ENCODE measurements at regions not wholly inside any gene's neighbourhood (a gene's known extent, or its start where the extent isn't known, plus 50 kb on each side); places are given as distances from the start of the nearest gene placed in this dataset.

GRCh38 chr12:76226397-76226796 is 121.8 kb downstream of the BBS10 start:
- Histone ChIP-seq H2AFZ (ENCODE audit: low read length) (no peak overlapping the region), H3K9ac (ENCODE audit: low read length) (no peak overlapping the region), H3K27me3 (ENCODE audit: low read length) (no peaks in the 10 kb centered on the region), H3K4me1 (ENCODE audit: low read length) (no peaks in the 10 kb centered on the region), H3K79me2 (ENCODE audit: low read length) (no peaks in the 10 kb centered on the region), H3K4me2 (ENCODE audit: low read depth, low read length, poor library complexity, severe bottlenecking) (no peak overlapping the region), H3K9me3 (ENCODE audit: low read length) (no peaks in the 10 kb centered on the region), H3K27ac (ENCODE audit: low read length) (no peak overlapping the region), H4K20me1 (ENCODE audit: insufficient read depth, low read depth, low read length) (no peaks in the 10 kb centered on the region), H3K4me3 (ENCODE audit: low read length) (no peak overlapping the region), H3K9me2 (replicated peaks; ENCODE audit: insufficient read depth, low read length) (no peaks in the 10 kb centered on the region), H3K36me3 (ENCODE audit: insufficient read depth, low read length) (no peaks in the 10 kb centered on the region)
- DNase-seq, result no peak

- H3K27me3 ChIP-seq (ENCODE audit: low read length), result no peaks in the 10 kb centered on the region
- no peak overlapping the region for H3K9ac ChIP-seq (ENCODE audit: low read length)
- no peaks in the 10 kb centered on the region for H3K36me3 ChIP-seq (ENCODE audit: insufficient read depth, low read length)
- no peaks in the 10 kb centered on the region for H3K79me2 ChIP-seq (ENCODE audit: low read length)
- H4K20me1 ChIP-seq (ENCODE audit: insufficient read depth, low read depth, low read length), result no peaks in the 10 kb centered on the region
- H3K4me2 ChIP-seq (ENCODE audit: low read depth, low read length, poor library complexity, severe bottlenecking), result no peak overlapping the region
- H3K4me3 ChIP-seq (ENCODE audit: low read length), result no peak overlapping the region
- no peak for DNase-seq
- no peak overlapping the region for H2AFZ ChIP-seq (ENCODE audit: low read length)
- H3K4me1 ChIP-seq (ENCODE audit: low read length), result no peaks in the 10 kb centered on the region
- H3K9me2 ChIP-seq (replicated peaks; ENCODE audit: insufficient read depth, low read length), result no peaks in the 10 kb centered on the region
- no peak overlapping the region for H3K27ac ChIP-seq (ENCODE audit: low read length)
- no peaks in the 10 kb centered on the region for H3K9me3 ChIP-seq (ENCODE audit: low read length)
Measured at GRCh38 chr12:76223869-76224268, 124.3 kb downstream of the BBS10 start.

- Histone ChIP-seq H3K9ac (ENCODE audit: low read length) (no peak overlapping the region), H3K4me2 (ENCODE audit: low read depth, low read length, poor library complexity, severe bottlenecking) (no peak overlapping the region), H2AFZ (ENCODE audit: low read length) (no peak overlapping the region)
Measured at GRCh38 chr12:76220980-76221379, 127.2 kb downstream of the BBS10 start.

GRCh38 chr12:76219806-76220205 is 128.4 kb downstream of the BBS10 start:
- Histone ChIP-seq H3K4me3 (ENCODE audit: low read length) (no peak overlapping the region), H3K79me2 (ENCODE audit: low read length) (no peaks in the 10 kb centered on the region), H3K9ac (ENCODE audit: low read length) (no peak overlapping the region), H3K27ac (ENCODE audit: low read length) (no peak overlapping the region), H3K4me2 (ENCODE audit: low read depth, low read length, poor library complexity, severe bottlenecking) (no peak overlapping the region), H3K36me3 (ENCODE audit: insufficient read depth, low read length) (no peaks in the 10 kb centered on the region), H3K4me1 (ENCODE audit: low read length) (no peaks in the 10 kb centered on the region), H3K9me3 (ENCODE audit: low read length) (no peaks in the 10 kb centered on the region), H3K9me2 (replicated peaks; ENCODE audit: insufficient read depth, low read length) (no peaks in the 10 kb centered on the region), H3K27me3 (ENCODE audit: low read length) (no peaks in the 10 kb centered on the region), H2AFZ (ENCODE audit: low read length) (no peak overlapping the region), H4K20me1 (ENCODE audit: insufficient read depth, low read depth, low read length) (no peaks in the 10 kb centered on the region)
- no peak for DNase-seq

More at GRCh38 chr12:76220980-76221379, 127.2 kb downstream of the BBS10 start:
- no peaks in the 10 kb centered on the region for H4K20me1 ChIP-seq (ENCODE audit: insufficient read depth, low read depth, low read length)
- no peak overlapping the region for H3K27ac ChIP-seq (ENCODE audit: low read length)
- H3K4me3 ChIP-seq (ENCODE audit: low read length), result no peak overlapping the region
- H3K9me3 ChIP-seq (ENCODE audit: low read length), result no peaks in the 10 kb centered on the region
- no peak for DNase-seq
- H3K36me3 ChIP-seq (ENCODE audit: insufficient read depth, low read length), result no peaks in the 10 kb centered on the region
- H3K79me2 ChIP-seq (ENCODE audit: low read length), result no peaks in the 10 kb centered on the region
- H3K9me2 ChIP-seq (replicated peaks; ENCODE audit: insufficient read depth, low read length), result no peaks in the 10 kb centered on the region
- no peaks in the 10 kb centered on the region for H3K4me1 ChIP-seq (ENCODE audit: low read length)
- no peaks in the 10 kb centered on the region for H3K27me3 ChIP-seq (ENCODE audit: low read length)

GRCh38 chr12:76216585-76217472 is 131.4 kb downstream of the BBS10 start:
- Histone ChIP-seq H4K20me1 (ENCODE audit: insufficient read depth, low read depth, low read length) (no peaks in the 10 kb centered on the region), H2AFZ (ENCODE audit: low read length) (no peak overlapping the region), H3K9me3 (ENCODE audit: low read length) (no peaks in the 10 kb centered on the region), H3K36me3 (ENCODE audit: insufficient read depth, low read length) (no peaks in the 10 kb centered on the region), H3K27ac (ENCODE audit: low read length) (no peak overlapping the region), H3K4me3 (ENCODE audit: low read length) (no peak overlapping the region), H3K9ac (ENCODE audit: low read length) (no peak overlapping the region), H3K79me2 (ENCODE audit: low read length) (no peaks in the 10 kb centered on the region), H3K9me2 (replicated peaks; ENCODE audit: insufficient read depth, low read length) (no peaks in the 10 kb centered on the region), H3K4me1 (ENCODE audit: low read length) (no peaks in the 10 kb centered on the region), H3K4me2 (ENCODE audit: low read depth, low read length, poor library complexity, severe bottlenecking) (no peak overlapping the region), H3K27me3 (ENCODE audit: low read length) (no peaks in the 10 kb centered on the region)
- no peak for DNase-seq

GRCh38 chr12:76208129-76208528 is 123.6 kb upstream of the NAP1L1 start:
- Histone ChIP-seq H3K4me2 (ENCODE audit: low read depth, low read length, poor library complexity, severe bottlenecking) (no peak overlapping the region), H3K9ac (ENCODE audit: low read length) (no peak overlapping the region), H3K4me3 (ENCODE audit: low read length) (no peak overlapping the region), H3K4me1 (ENCODE audit: low read length) (no peaks in the 10 kb centered on the region), H2AFZ (ENCODE audit: low read length) (no peak overlapping the region), H3K27me3 (ENCODE audit: low read length) (no peaks in the 10 kb centered on the region), H3K9me2 (replicated peaks; ENCODE audit: insufficient read depth, low read length) (no peaks in the 10 kb centered on the region), H3K36me3 (ENCODE audit: insufficient read depth, low read length) (no peaks in the 10 kb centered on the region), H3K9me3 (ENCODE audit: low read length) (no peaks in the 10 kb centered on the region), H3K27ac (ENCODE audit: low read length) (no peak overlapping the region), H4K20me1 (ENCODE audit: insufficient read depth, low read depth, low read length) (no peaks in the 10 kb centered on the region), H3K79me2 (ENCODE audit: low read length) (no peaks in the 10 kb centered on the region)
- DNase-seq, result no peak

- no peak overlapping the region for H3K4me2 ChIP-seq (ENCODE audit: low read depth, low read length, poor library complexity, severe bottlenecking)
- no peaks in the 10 kb centered on the region for H3K9me3 ChIP-seq (ENCODE audit: low read length)
- H3K9ac ChIP-seq (ENCODE audit: low read length), result no peak overlapping the region
- H3K4me3 ChIP-seq (ENCODE audit: low read length), result no peak overlapping the region
- H4K20me1 ChIP-seq (ENCODE audit: insufficient read depth, low read depth, low read length), result no peaks in the 10 kb centered on the region
- H3K4me1 ChIP-seq (ENCODE audit: low read length), result no peaks in the 10 kb centered on the region
- no peaks in the 10 kb centered on the region for H3K36me3 ChIP-seq (ENCODE audit: insufficient read depth, low read length)
- H3K9me2 ChIP-seq (replicated peaks; ENCODE audit: insufficient read depth, low read length), result no peaks in the 10 kb centered on the region
- no peak overlapping the region for H2AFZ ChIP-seq (ENCODE audit: low read length)
- H3K27me3 ChIP-seq (ENCODE audit: low read length), result no peaks in the 10 kb centered on the region
- H3K27ac ChIP-seq (ENCODE audit: low read length), result no peak overlapping the region
- no peaks in the 10 kb centered on the region for H3K79me2 ChIP-seq (ENCODE audit: low read length)
- no peak for DNase-seq
Measured at GRCh38 chr12:76206677-76207072, 122.2 kb upstream of the NAP1L1 start.

GRCh38 chr12:76206039-76206676 is 121.7 kb upstream of the NAP1L1 start:
- H3K9ac ChIP-seq (ENCODE audit: low read length), result no peak overlapping the region
- H3K79me2 ChIP-seq (ENCODE audit: low read length), result no peaks in the 10 kb centered on the region
- H3K9me2 ChIP-seq (replicated peaks; ENCODE audit: insufficient read depth, low read length), result no peaks in the 10 kb centered on the region
- H3K27me3 ChIP-seq (ENCODE audit: low read length), result no peaks in the 10 kb centered on the region
- H3K4me3 ChIP-seq (ENCODE audit: low read length), result no peak overlapping the region
- H3K27ac ChIP-seq (ENCODE audit: low read length), result no peak overlapping the region
- no peak overlapping the region for H3K4me2 ChIP-seq (ENCODE audit: low read depth, low read length, poor library complexity, severe bottlenecking)
- no peaks in the 10 kb centered on the region for H3K36me3 ChIP-seq (ENCODE audit: insufficient read depth, low read length)
- H2AFZ ChIP-seq (ENCODE audit: low read length), result no peak overlapping the region
- no peak for DNase-seq
- no peaks in the 10 kb centered on the region for H3K4me1 ChIP-seq (ENCODE audit: low read length)
- no peaks in the 10 kb centered on the region for H3K9me3 ChIP-seq (ENCODE audit: low read length)
- H4K20me1 ChIP-seq (ENCODE audit: insufficient read depth, low read depth, low read length), result no peaks in the 10 kb centered on the region

Data from Karpas-422 (cell line).